ENCODE measurements at regions not wholly inside any gene's neighbourhood (a gene's known extent, or its start where the extent isn't known, plus 50 kb on each side); places are given as distances from the start of the nearest gene placed in this dataset.

DNA sequence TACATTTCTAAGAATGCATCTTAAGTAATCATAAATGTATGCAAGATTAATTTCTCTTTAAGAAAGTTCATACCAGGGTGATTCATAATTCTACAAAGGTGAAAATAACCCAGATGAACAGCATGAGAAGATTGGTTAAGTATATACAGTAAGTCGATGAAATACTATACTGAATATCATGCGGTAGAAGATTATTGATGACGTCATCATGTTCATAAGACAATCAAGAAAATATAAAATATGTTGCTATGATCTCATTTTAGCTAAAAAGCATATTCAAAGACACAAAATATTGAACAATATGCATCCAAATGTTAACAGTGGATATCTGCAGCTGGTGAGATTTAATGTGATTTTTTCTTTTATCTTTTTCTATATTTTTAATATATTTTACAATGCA lies 312.0 kb upstream of the FGF13 start:
- WGBS = 85% methylated on average over 3 of the region's 3 CpGs
- H3K4me3 ChIP-seq (ENCODE audit: low read depth in 1 of 3, low read length in 3 of 3) = no peak overlapping the region
- H3K27me3 ChIP-seq (ENCODE audit: control insufficient read depth in 4 of 4, insufficient read depth in 4 of 4, low read length in 3 of 4) = no peaks in the 10 kb centered on the region
- no peaks in the 10 kb centered on the region for H3K36me3 ChIP-seq (ENCODE audit: control insufficient read depth in 4 of 4, insufficient read depth in 3 of 4, low read depth in 1 of 4, low read length in 3 of 4)
- no peak for TF ChIP-seq JUND (IDR thresholded peaks at IDR 0.05)
- TF ChIP-seq RAD21 (IDR thresholded peaks at IDR 0.05) = no peak
- TF ChIP-seq HNF4G (IDR thresholded peaks at IDR 0.05) = no peak
- DNase-seq (ENCODE audit: low spot score) = no peak
- H3K27ac ChIP-seq (ENCODE audit: low read depth in 1 of 2, low read length in 2 of 2) = no peak overlapping the region
- no peaks in the 10 kb centered on the region for H3K4me1 ChIP-seq (ENCODE audit: control insufficient read depth in 4 of 4, insufficient read depth in 4 of 4, low read length in 3 of 4)
- H3K9me3 ChIP-seq (ENCODE audit: control insufficient read depth in 4 of 4, low read length in 3 of 4) = no peaks in the 10 kb centered on the region
- no peak overlapping the region for H3K9ac ChIP-seq (ENCODE audit: low read depth in 1 of 2, low read length in 2 of 2)

- TF ChIP-seq, protein P1, sequence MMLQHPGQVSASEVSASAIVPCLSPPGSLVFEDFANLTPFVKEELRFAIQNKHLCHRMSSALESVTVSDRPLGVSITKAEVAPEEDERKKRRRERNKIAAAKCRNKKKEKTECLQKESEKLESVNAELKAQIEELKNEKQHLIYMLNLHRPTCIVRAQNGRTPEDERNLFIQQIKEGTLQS (IDR thresholded peaks at IDR 0.05) = no peak
- TF ChIP-seq ZBTB33 (IDR thresholded peaks at IDR 0.05) (no peak), FOXA2 (IDR thresholded peaks at IDR 0.05) (no peak), SP1 (IDR thresholded peaks at IDR 0.05) (no peak), TAF1 (conservative IDR thresholded peaks at IDR 0.05) (no peak), RXRA (IDR thresholded peaks at IDR 0.05) (no peak), CTCF (IDR thresholded peaks at IDR 0.05; ENCODE audit: low read depth, low read length, missing input control) (no peak), RAD21 (IDR thresholded peaks at IDR 0.05) (no peak), NR2F2 (IDR thresholded peaks at IDR 0.05) (no peak)
- TF ChIP-seq, protein P2, sequence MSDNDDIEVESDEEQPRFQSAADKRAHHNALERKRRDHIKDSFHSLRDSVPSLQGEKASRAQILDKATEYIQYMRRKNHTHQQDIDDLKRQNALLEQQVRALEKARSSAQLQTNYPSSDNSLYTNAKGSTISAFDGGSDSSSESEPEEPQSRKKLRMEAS (IDR thresholded peaks at IDR 0.05) = no peak
- 74% methylated on average over 3 of the region's 3 CpGs for WGBS
- Histone ChIP-seq H3K4me1 (ENCODE audit: control insufficient read depth in 4 of 4, insufficient read depth in 4 of 4, low read length in 3 of 4) (no peaks in the 10 kb centered on the region), H3K36me3 (ENCODE audit: control insufficient read depth in 4 of 4, insufficient read depth in 3 of 4, low read depth in 1 of 4, low read length in 3 of 4) (no peaks in the 10 kb centered on the region), H3K4me3 (ENCODE audit: low read depth in 1 of 3, low read length in 3 of 3) (no peak overlapping the region), H3K9ac (ENCODE audit: low read depth in 1 of 2, low read length in 2 of 2) (no peak overlapping the region), H3K27ac (ENCODE audit: low read depth in 1 of 2, low read length in 2 of 2) (no peak overlapping the region), H3K9me3 (ENCODE audit: control insufficient read depth in 4 of 4, low read length in 3 of 4) (peaks cover 0 to 7% (median 0%) of the 10 kb centered on the region in 4 donors), H3K27me3 (ENCODE audit: control insufficient read depth in 4 of 4, insufficient read depth in 4 of 4, low read length in 3 of 4) (no peaks in the 10 kb centered on the region)
- no peak for DNase-seq (ENCODE audit: low spot score)
Measured at GRCh38 chrX:139020801-139021200, 309.3 kb upstream of the FGF13 start.

- no peak overlapping the region for H3K9ac ChIP-seq (ENCODE audit: low read depth in 1 of 2, low read length in 2 of 2)
- no peaks in the 10 kb centered on the region for H3K27me3 ChIP-seq (ENCODE audit: control insufficient read depth in 4 of 4, insufficient read depth in 4 of 4, low read length in 3 of 4)
- peaks cover 0 to 7% (median 1%) of the 10 kb centered on the region in 4 donors for H3K9me3 ChIP-seq (ENCODE audit: control insufficient read depth in 4 of 4, low read length in 3 of 4)
- H3K27ac ChIP-seq (ENCODE audit: low read depth in 1 of 2, low read length in 2 of 2) = no peak overlapping the region
- 80% methylated on average over 2 of the region's 2 CpGs for WGBS
- H3K4me3 ChIP-seq (ENCODE audit: low read depth in 1 of 3, low read length in 3 of 3) = no peak overlapping the region
- TF ChIP-seq RAD21 (IDR thresholded peaks at IDR 0.05) (no peak), NR2F2 (IDR thresholded peaks at IDR 0.05) (no peak), HNF4G (IDR thresholded peaks at IDR 0.05) (no peak), HNF4A (conservative IDR thresholded peaks at IDR 0.05) (no peak), CTCF (IDR thresholded peaks at IDR 0.05; ENCODE audit: low read depth, low read length, missing input control) (no peak), REST (IDR thresholded peaks at IDR 0.05) (no peak), TAF1 (conservative IDR thresholded peaks at IDR 0.05) (no peak), ZBTB33 (IDR thresholded peaks at IDR 0.05) (no peak), RXRA (IDR thresholded peaks at IDR 0.05) (no peak), SP1 (IDR thresholded peaks at IDR 0.05) (no peak)
- TF ChIP-seq, protein P2 (IDR thresholded peaks at IDR 0.05) = no peak
- no peaks in the 10 kb centered on the region for H3K36me3 ChIP-seq (ENCODE audit: control insufficient read depth in 4 of 4, insufficient read depth in 3 of 4, low read depth in 1 of 4, low read length in 3 of 4)
- DNase-seq (ENCODE audit: low spot score) = no peak
- H3K4me1 ChIP-seq (ENCODE audit: control insufficient read depth in 4 of 4, insufficient read depth in 4 of 4, low read length in 3 of 4) = no peaks in the 10 kb centered on the region
Measured at GRCh38 chrX:139018436-139018835, 306.9 kb upstream of the FGF13 start.
